ENCODE measurements at regions not wholly inside any gene's neighbourhood (a gene's known extent, or its start where the extent isn't known, plus 50 kb on each side); places are given as distances from the start of the nearest gene placed in this dataset.

- Histone ChIP-seq H3K4me3 (no peak overlapping the region), H3K36me3 (no peaks in the 10 kb centered on the region), H3K9me3 (no peaks in the 10 kb centered on the region), H3K27ac (no peak overlapping the region), H3K27me3 (no peaks in the 10 kb centered on the region), H3K4me1 (peaks cover 0 to 12% (median 9%) of the 10 kb centered on the region in 4 donors)
- no peak for TF ChIP-seq EP300 (IDR thresholded peaks at IDR 0.05)
- TF ChIP-seq POLR2A (IDR thresholded peaks at IDR 0.05), result no peak
- TF ChIP-seq POLR2AphosphoS5 (IDR thresholded peaks at IDR 0.05), result no peak
- TF ChIP-seq CTCF (IDR thresholded peaks at IDR 0.05), result no peak
- 83 to 85% methylated on average over 6 of the region's 6 CpGs for WGBS, 2 donors
- no peak for DNase-seq
- intact Hi-C loops (cut with DNase I), result no loop called here
Measured at GRCh38 chr9:107810461-107810961, 320.9 kb upstream of the KLF4 start.

- Histone ChIP-seq H3K4me3 (no peak overlapping the region), H3K27me3 (no peaks in the 10 kb centered on the region), H3K27ac (no peak overlapping the region), H3K4me1 (peaks cover 0 to 12% (median 9%) of the 10 kb centered on the region in 4 donors), H3K36me3 (no peaks in the 10 kb centered on the region), H3K9me3 (no peaks in the 10 kb centered on the region)
- intact Hi-C loops (cut with DNase I), result no loop called here
- TF ChIP-seq EP300 (IDR thresholded peaks at IDR 0.05), result no peak
- TF ChIP-seq POLR2A (IDR thresholded peaks at IDR 0.05), result no peak
- TF ChIP-seq CTCF (IDR thresholded peaks at IDR 0.05), result no peak
- TF ChIP-seq POLR2AphosphoS5 (IDR thresholded peaks at IDR 0.05), result no peak
- DNase-seq, result no peak
- 56 to 76% methylated on average over 5 of the region's 5 CpGs for WGBS, 2 donors
Measured at GRCh38 chr9:107809871-107810460, 320.4 kb upstream of the KLF4 start.

GRCh38 chr9:107807183-107807582, 317.6 kb upstream of the KLF4 start:
- H3K36me3 ChIP-seq, result no peaks in the 10 kb centered on the region
- WGBS, 2 donors, result 80 to 85% methylated on average over 4 of the region's 4 CpGs

GRCh38 chr9:107805201-107805600, 315.6 kb upstream of the KLF4 start:
- no peak for DNase-seq
- TF ChIP-seq EP300 (IDR thresholded peaks at IDR 0.05), result no peak
- no peak for TF ChIP-seq POLR2AphosphoS5 (IDR thresholded peaks at IDR 0.05)
- no peak for TF ChIP-seq POLR2A (IDR thresholded peaks at IDR 0.05)
- no peak for TF ChIP-seq CTCF (IDR thresholded peaks at IDR 0.05)
- H3K9me3 ChIP-seq, result no peaks in the 10 kb centered on the region
- H3K36me3 ChIP-seq, result no peaks in the 10 kb centered on the region
- no peak overlapping the region for H3K4me3 ChIP-seq
- peaks cover 0 to 5% (median 3%) of the 10 kb centered on the region in 4 donors for H3K4me1 ChIP-seq
- H3K27ac ChIP-seq, result no peak overlapping the region
- WGBS, 2 donors, result 47 to 75% methylated on average over 2 of the region's 2 CpGs
- no peaks in the 10 kb centered on the region for H3K27me3 ChIP-seq
- intact Hi-C loops (cut with DNase I), result no loop called here

More at GRCh38 chr9:107807183-107807582, 317.6 kb upstream of the KLF4 start:
- Histone ChIP-seq H3K9me3 (no peaks in the 10 kb centered on the region), H3K4me3 (no peak overlapping the region), H3K4me1 (peaks cover 0 to 12% (median 9%) of the 10 kb centered on the region in 4 donors), H3K27me3 (no peaks in the 10 kb centered on the region), H3K27ac (no peak overlapping the region)
- intact Hi-C loops (cut with DNase I), result no loop called here
- TF ChIP-seq EP300 (IDR thresholded peaks at IDR 0.05) (no peak), CTCF (IDR thresholded peaks at IDR 0.05) (no peak), POLR2AphosphoS5 (IDR thresholded peaks at IDR 0.05) (no peak), POLR2A (IDR thresholded peaks at IDR 0.05) (no peak)
- no peak for DNase-seq

- 14 to 65% methylated on average over 2 of the region's 2 CpGs for WGBS, 2 donors
- Histone ChIP-seq H3K4me1 (no peaks in the 10 kb centered on the region), H3K27me3 (no peaks in the 10 kb centered on the region), H3K4me3 (no peak overlapping the region), H3K9me3 (no peaks in the 10 kb centered on the region), H3K27ac (no peak overlapping the region), H3K36me3 (no peaks in the 10 kb centered on the region)
- DNase-seq, result no peak
- intact Hi-C loops (cut with DNase I), result no loop called here
- TF ChIP-seq POLR2A (IDR thresholded peaks at IDR 0.05), result no peak
- no peak for TF ChIP-seq EP300 (IDR thresholded peaks at IDR 0.05)
- no peak for TF ChIP-seq CTCF (IDR thresholded peaks at IDR 0.05)
- TF ChIP-seq POLR2AphosphoS5 (IDR thresholded peaks at IDR 0.05), result no peak
Measured at GRCh38 chr9:107794259-107794658, 304.7 kb upstream of the KLF4 start.
